Kasumi-1 (cell line): ENCODE measurements at regions not wholly inside any gene's neighbourhood (a gene's known extent, or its start where the extent isn't known, plus 50 kb on each side); places are given as distances from the start of the nearest gene placed in this dataset.

ENCODE experiments used
- DNase-seq, 2 experiments: peaks; one replicate each; lab custom pipeline; 2025; lab: John Stamatoyannopoulos, UW

GRCh38 chr2:226652983-226653765 is 146.4 kb downstream of the IRS1 start:
- DNase-seq = no peak

- no peak for DNase-seq
These were observed 147.3 kb downstream of the IRS1 start for GRCh38 chr2:226652369-226652768.

- peak; percentile 84 to 87 for DNase-seq
These were observed 149.6 kb downstream of the IRS1 start for GRCh38 chr2:226649871-226650660.

GRCh38 chr2:226649201-226649600 is 150.4 kb downstream of the IRS1 start:
- no peak for DNase-seq

GRCh38 chr2:226647621-226648518 is 151.8 kb downstream of the IRS1 start:
- DNase-seq = no peak

- no peak for DNase-seq
These were observed 155.2 kb downstream of the IRS1 start for GRCh38 chr2:226644399-226644865.

GRCh38 chr2:226643946-226644282 is 155.7 kb downstream of the IRS1 start:
- no peak for DNase-seq

- DNase-seq = no peak
These were observed 156.3 kb downstream of the IRS1 start for GRCh38 chr2:226643030-226643945.

- no peak for DNase-seq
These were observed 158.6 kb downstream of the IRS1 start for GRCh38 chr2:226641008-226641407.

GRCh38 chr2:226640501-226640900 is 159.1 kb downstream of the IRS1 start:
- no peak for DNase-seq

- no peak for DNase-seq
These were observed 160.1 kb downstream of the IRS1 start for GRCh38 chr2:226639550-226639949.

- DNase-seq = no peak
These were observed 161.0 kb downstream of the IRS1 start for GRCh38 chr2:226638576-226638975.

GRCh38 chr2:226637383-226637782 is 162.2 kb downstream of the IRS1 start:
- no peak for DNase-seq

- no peak for DNase-seq
These were observed 163.0 kb downstream of the IRS1 start for GRCh38 chr2:226636586-226636985.

GRCh38 chr2:226634943-226635604 is 164.5 kb downstream of the IRS1 start:
- no peak for DNase-seq

GRCh38 chr2:226631671-226632070 is 167.9 kb downstream of the IRS1 start:
- no peak for DNase-seq

GRCh38 chr2:226631187-226631586 is 168.4 kb downstream of the IRS1 start:
- DNase-seq = no peak

GRCh38 chr2:226625946-226626345 is 173.7 kb downstream of the IRS1 start:
- DNase-seq = no peak

- DNase-seq = no peak
These were observed 175.8 kb downstream of the IRS1 start for GRCh38 chr2:226623587-226624368.

GRCh38 chr2:226622484-226622883 is 177.1 kb downstream of the IRS1 start:
- no peak for DNase-seq
